Fibroblast of skin of abdomen (primary cell): ENCODE measurements at regions not wholly inside any gene's neighbourhood (a gene's known extent, or its start where the extent isn't known, plus 50 kb on each side); places are given as distances from the start of the nearest gene placed in this dataset.

Experiments used
- DNase-seq: peaks from one replicate; pipeline ENCODE4 v3.0.0-alpha.2; 2013

GRCh38 chr4:127188847-127189246, 443.9 kb upstream of the INTU start:
- peak; percentile 43 for DNase-seq

- no peak for DNase-seq
These were observed 438.5 kb upstream of the INTU start for GRCh38 chr4:127194281-127194680.

- no peak for DNase-seq
These were observed 436.0 kb upstream of the INTU start for GRCh38 chr4:127196655-127197352.

GRCh38 chr4:127203562-127204200, 429.1 kb upstream of the INTU start:
- DNase-seq = peak; percentile 91

GRCh38 chr4:127204322-127204721, 428.4 kb upstream of the INTU start:
- no peak for DNase-seq

GRCh38 chr4:127209580-127210095, 423.1 kb upstream of the INTU start:
- DNase-seq = no peak

GRCh38 chr4:127210893-127211649, 421.7 kb upstream of the INTU start:
- DNase-seq = peak; percentile 58

- peak; percentile 31 for DNase-seq
These were observed 420.9 kb upstream of the INTU start for GRCh38 chr4:127211650-127212560.

GRCh38 chr4:127212701-127213100, 420.1 kb upstream of the INTU start:
- DNase-seq = no peak

GRCh38 chr4:127214016-127214415, 418.7 kb upstream of the INTU start:
- no peak for DNase-seq

GRCh38 chr4:127214931-127215330, 417.8 kb upstream of the INTU start:
- peak; percentile 58 for DNase-seq

GRCh38 chr4:127217586-127218229, 415.0 kb upstream of the INTU start:
- DNase-seq = no peak

GRCh38 chr4:127219232-127219631, 413.5 kb upstream of the INTU start:
- no peak for DNase-seq

GRCh38 chr4:127224556-127224955, 408.2 kb upstream of the INTU start:
- DNase-seq = no peak

GRCh38 chr4:127229855-127230608, 402.7 kb upstream of the INTU start:
- peak; percentile 72 for DNase-seq

GRCh38 chr4:127236889-127237288, 395.9 kb upstream of the INTU start:
- DNase-seq = peak; percentile 83

GRCh38 chr4:127237581-127237980, 395.2 kb upstream of the INTU start:
- no peak for DNase-seq

- DNase-seq = no peak
These were observed 393.7 kb upstream of the INTU start for GRCh38 chr4:127238956-127239475.

- DNase-seq = peak; percentile 51
These were observed 392.6 kb upstream of the INTU start for GRCh38 chr4:127239902-127240763.

- peak; percentile 12 for DNase-seq
These were observed 392.0 kb upstream of the INTU start for GRCh38 chr4:127240764-127241105.
